Osteocyte (in vitro differentiated cells): ENCODE measurements at regions not wholly inside any gene's neighbourhood (a gene's known extent, or its start where the extent isn't known, plus 50 kb on each side); places are given as distances from the start of the nearest gene placed in this dataset.

Source experiments
- DNase-seq: peaks from one replicate; pipeline ENCODE4 v3.0.0; 2021; ENCODE audit warnings: mixed read lengths; ENCODE audit not compliant: unreplicated experiment; ENCODE audit errors: extremely low spot score
- H3K27ac Mint-ChIP-seq: one replicate; pipeline ENCODE4 v1.8.0; 2021; ENCODE audit warnings: mild to moderate bottlenecking, mixed read lengths; ENCODE audit not compliant: unreplicated experiment
- H3K27me3 Mint-ChIP-seq: one replicate; pipeline ENCODE4 v1.8.0; 2021; ENCODE audit warnings: mixed read lengths; ENCODE audit not compliant: unreplicated experiment
- H3K36me3 Mint-ChIP-seq: one replicate; pipeline ENCODE4 v1.8.0; 2021; ENCODE audit warnings: mixed read lengths; ENCODE audit not compliant: unreplicated experiment
- H3K4me1 Mint-ChIP-seq: one replicate; pipeline ENCODE4 v1.8.0; 2021; ENCODE audit warnings: mixed read lengths; ENCODE audit not compliant: unreplicated experiment
- H3K4me3 Mint-ChIP-seq: one replicate; pipeline ENCODE4 v1.8.0; 2021; ENCODE audit warnings: mild to moderate bottlenecking, moderate library complexity, mixed read lengths; ENCODE audit not compliant: unreplicated experiment
- H3K9me3 Mint-ChIP-seq: one replicate; pipeline ENCODE4 v1.8.0; 2021; ENCODE audit warnings: mixed read lengths; ENCODE audit not compliant: unreplicated experiment
- TF ChIP-seq, protein P1 (sequence below): fragments of 200-600 bp; sonication (generic); IDR thresholded peaks from 2 replicates; pipeline ENCODE4 v1.5.0; 2021; ENCODE audit warnings: antibody characterized with exemption, mild to moderate bottlenecking, moderate library complexity

DNA sequence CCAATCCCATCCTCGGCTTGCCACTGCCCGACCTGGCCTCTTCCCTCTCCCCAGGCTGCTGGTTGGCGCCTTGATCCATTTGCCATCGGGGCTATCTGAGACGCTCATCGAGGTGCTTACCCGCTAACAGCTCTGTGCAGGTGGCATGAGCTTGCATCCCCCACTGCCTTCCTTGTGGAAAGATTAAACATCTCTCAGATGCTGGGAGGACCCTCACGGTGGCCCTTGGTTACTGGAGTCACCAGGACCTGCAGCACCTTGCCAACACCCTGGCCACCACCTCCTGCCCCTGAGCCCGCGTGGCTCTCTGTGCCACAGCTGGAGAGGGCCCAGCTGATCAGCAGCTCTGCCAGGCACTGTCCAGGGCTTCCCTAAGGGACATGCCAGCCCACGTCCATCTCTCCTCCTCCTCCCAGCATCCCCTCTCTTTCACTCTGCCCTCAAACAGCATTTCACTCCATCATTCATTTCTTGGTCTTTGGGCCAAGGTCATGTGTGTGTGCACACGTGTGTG, 249.6 kb downstream of the RBFOX3 start:
- Mint-ChIP-seq H3K4me3 (no peak overlapping the region), H3K4me1 (no peaks in the 10 kb centered on the region), H3K27me3 (peaks cover 40% of the 10 kb centered on the region), H3K27ac (no peak overlapping the region), H3K9me3 (no peaks in the 10 kb centered on the region), H3K36me3 (no peaks in the 10 kb centered on the region)
- TF ChIP-seq, protein P1, sequence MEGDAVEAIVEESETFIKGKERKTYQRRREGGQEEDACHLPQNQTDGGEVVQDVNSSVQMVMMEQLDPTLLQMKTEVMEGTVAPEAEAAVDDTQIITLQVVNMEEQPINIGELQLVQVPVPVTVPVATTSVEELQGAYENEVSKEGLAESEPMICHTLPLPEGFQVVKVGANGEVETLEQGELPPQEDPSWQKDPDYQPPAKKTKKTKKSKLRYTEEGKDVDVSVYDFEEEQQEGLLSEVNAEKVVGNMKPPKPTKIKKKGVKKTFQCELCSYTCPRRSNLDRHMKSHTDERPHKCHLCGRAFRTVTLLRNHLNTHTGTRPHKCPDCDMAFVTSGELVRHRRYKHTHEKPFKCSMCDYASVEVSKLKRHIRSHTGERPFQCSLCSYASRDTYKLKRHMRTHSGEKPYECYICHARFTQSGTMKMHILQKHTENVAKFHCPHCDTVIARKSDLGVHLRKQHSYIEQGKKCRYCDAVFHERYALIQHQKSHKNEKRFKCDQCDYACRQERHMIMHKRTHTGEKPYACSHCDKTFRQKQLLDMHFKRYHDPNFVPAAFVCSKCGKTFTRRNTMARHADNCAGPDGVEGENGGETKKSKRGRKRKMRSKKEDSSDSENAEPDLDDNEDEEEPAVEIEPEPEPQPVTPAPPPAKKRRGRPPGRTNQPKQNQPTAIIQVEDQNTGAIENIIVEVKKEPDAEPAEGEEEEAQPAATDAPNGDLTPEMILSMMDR, result no peak
- DNase-seq, result no peak

DNA sequence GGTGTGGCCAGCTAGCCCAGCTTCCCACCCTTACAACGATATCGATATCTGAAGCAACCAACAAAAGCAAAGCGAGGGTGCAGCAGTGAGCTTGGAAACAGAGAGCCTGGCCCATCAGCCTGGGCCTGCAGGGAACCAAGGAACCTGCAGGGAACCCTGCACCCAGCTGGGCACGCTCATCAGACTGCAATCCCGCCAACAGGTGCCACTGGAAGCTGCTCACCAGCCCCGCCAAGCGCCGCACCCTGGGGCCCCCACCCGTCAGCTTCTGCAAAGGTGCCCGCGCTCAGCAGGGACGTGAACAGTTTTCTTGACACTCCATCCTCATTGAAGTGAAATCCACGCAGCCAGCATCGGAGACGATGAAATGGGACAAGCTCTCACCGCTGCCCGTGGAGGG, 250.7 kb downstream of the RBFOX3 start:
- H3K9me3 Mint-ChIP-seq, result no peaks in the 10 kb centered on the region
- no peaks in the 10 kb centered on the region for H3K4me1 Mint-ChIP-seq
- H3K27me3 Mint-ChIP-seq, result peaks cover 35% of the 10 kb centered on the region
- DNase-seq, result no peak
- H3K27ac Mint-ChIP-seq, result no peak overlapping the region
- TF ChIP-seq, protein P1, result no peak
- no peaks in the 10 kb centered on the region for H3K36me3 Mint-ChIP-seq
- H3K4me3 Mint-ChIP-seq, result no peak overlapping the region

DNA sequence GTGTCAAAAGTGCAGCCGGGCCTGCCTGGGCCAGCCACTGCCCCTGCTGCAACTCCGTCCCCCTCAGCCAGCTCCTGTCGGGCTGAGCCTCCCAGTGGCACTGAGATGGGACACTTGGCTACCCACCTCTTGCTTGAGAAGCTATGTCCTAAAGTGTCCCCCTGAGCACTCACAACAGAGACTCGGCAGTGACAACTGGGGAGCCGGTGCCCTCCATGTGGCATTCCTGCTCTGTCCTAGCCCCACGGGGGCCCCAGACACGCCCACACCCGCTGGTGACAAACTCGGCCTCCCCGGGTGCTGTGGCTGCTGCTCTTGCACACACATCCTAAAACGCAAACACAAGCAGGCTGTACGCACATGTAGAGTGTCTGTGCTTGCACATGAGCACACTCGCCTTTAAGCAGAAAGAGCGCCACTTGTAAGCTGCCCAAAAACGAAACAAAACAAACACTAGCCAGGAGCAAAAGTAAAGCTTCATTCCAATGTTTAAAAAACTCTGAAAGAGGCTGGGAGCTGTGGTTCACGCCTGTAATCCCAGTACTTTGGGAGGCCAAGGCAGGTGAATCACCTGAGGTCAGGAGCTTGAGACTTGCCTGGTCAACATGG, 253.9 kb downstream of the RBFOX3 start:
- Mint-ChIP-seq H3K36me3 (no peaks in the 10 kb centered on the region), H3K9me3 (no peaks in the 10 kb centered on the region), H3K4me1 (no peaks in the 10 kb centered on the region), H3K4me3 (no peak overlapping the region), H3K27ac (no peak overlapping the region), H3K27me3 (peaks cover 36% of the 10 kb centered on the region)
- TF ChIP-seq, protein P1, result no peak
- no peak for DNase-seq

DNA sequence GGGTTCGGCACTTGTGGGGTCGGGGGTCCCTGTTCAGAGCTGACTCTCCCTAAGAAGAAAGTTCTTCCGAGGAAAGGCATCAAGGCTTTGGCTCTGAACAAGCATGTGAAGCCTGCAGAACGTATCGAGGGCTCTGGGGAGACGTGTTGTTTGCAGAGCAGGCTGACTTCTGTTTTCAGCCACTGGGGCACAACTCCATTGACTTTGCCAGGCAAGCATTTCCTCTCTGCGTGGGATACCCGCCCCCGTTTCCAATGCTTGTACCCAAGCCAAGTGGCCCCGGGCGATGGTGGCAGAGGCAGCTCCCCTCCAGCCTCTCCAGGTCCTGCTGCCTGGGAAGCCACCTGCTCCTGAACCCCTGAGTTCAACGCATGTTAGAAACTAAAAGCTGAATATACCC, 255.7 kb downstream of the RBFOX3 start:
- H3K36me3 Mint-ChIP-seq, result no peaks in the 10 kb centered on the region
- H3K27me3 Mint-ChIP-seq, result peaks cover 27% of the 10 kb centered on the region
- H3K9me3 Mint-ChIP-seq, result no peaks in the 10 kb centered on the region
- TF ChIP-seq, protein P1, result no peak
- no peak overlapping the region for H3K27ac Mint-ChIP-seq
- no peak overlapping the region for H3K4me3 Mint-ChIP-seq
- DNase-seq, result no peak
- no peaks in the 10 kb centered on the region for H3K4me1 Mint-ChIP-seq

DNA sequence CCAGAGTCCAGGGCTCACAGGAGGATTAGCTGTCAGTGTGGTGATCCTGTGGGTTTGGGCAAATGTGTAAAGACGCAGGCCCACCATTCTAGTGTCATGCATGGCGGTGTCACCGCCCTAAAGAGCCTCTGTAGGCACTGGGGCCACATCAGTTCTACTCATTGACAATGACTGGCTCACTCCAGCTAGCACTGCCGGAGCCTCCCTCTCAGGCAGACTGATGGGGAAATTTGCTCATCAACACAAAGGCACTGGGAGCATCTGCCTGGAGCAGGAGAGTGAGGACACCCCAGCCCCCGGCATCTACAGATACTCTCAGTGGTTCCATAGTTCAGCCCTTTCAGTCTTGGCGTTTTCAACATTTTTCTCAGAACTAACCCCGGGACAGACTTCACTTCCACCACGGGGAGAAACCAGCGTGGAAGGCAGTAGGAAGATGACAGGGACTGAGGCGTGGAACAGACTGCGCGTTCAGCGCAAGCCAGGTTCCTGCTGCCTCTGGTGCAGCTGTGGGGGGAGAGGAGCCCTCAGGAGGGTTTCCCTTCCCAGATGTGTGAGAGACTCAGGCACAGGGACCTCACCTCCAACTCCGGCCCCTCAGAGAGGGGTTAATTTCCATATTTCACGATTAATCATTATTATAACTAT, 256.6 kb downstream of the RBFOX3 start:
- H3K27ac Mint-ChIP-seq, result no peak overlapping the region
- TF ChIP-seq, protein P1, result no peak

More for the DNA sequence above, 256.6 kb downstream of the RBFOX3 start:
- no peaks in the 10 kb centered on the region for H3K4me1 Mint-ChIP-seq
- no peaks in the 10 kb centered on the region for H3K36me3 Mint-ChIP-seq
- H3K27me3 Mint-ChIP-seq, result peaks cover 26% of the 10 kb centered on the region
- H3K9me3 Mint-ChIP-seq, result no peaks in the 10 kb centered on the region
- no peak overlapping the region for H3K4me3 Mint-ChIP-seq
- no peak for DNase-seq
